ENCODE measurements at regions not wholly inside any gene's neighbourhood (a gene's known extent, or its start where the extent isn't known, plus 50 kb on each side); places are given as distances from the start of the nearest gene placed in this dataset.

DNA sequence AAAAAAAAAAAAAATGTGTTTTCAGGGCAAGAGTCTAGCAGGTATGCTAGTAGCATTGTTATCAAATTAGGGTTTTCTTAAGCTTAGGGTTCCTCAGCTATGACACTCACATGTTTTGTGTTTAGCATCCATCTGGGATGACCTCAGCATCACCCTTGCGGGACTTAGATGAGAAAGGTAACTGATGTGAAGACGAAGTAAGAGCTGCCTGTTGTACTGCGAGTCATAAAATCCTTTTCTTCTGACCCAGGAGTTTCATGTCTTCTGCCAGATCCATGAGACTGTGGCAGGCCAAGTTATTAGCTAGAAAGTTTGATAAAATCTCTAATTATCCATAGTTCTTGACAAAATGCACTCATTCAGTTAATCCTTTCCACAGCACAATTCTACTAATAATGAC lies 1251.1 kb downstream of the AMY1C start:
- TF ChIP-seq CTCF (conservative IDR thresholded peaks at IDR 0.05; ENCODE audit: low read length) = no peak
- no peak for TF ChIP-seq EZH2phosphoT487 (IDR thresholded peaks at IDR 0.05; ENCODE audit: borderline replicate concordance, low read depth, low read length)

Measured in OCI-LY7 (cell line).